Kidney (tissue), 13 donors: ENCODE measurements at regions not wholly inside any gene's neighbourhood (a gene's known extent, or its start where the extent isn't known, plus 50 kb on each side); places are given as distances from the start of the nearest gene placed in this dataset.

ENCODE experiments used
- DNase-seq, 5 donors: peaks; one replicate each; pipeline ENCODE4 v3.0.0-alpha.2; 2013 to 2020
- FAIRE-seq: peaks from 2 replicates; lab custom pipeline; 2012; peaks lifted over from hg19 to GRCh38; lab: Jason Lieb, UNC
- H3K27ac ChIP-seq, 2 donors: one replicate each; pipeline ENCODE4 v1.7.0; 2013; ENCODE audit warnings: low read depth in 2 of 2, low read length in 2 of 2, inconsistent platforms in 1 of 2
- H3K27me3 ChIP-seq: one replicate; pipeline ENCODE4 v1.7.1; 2013; ENCODE audit warnings: low read length, inconsistent platforms; ENCODE audit not compliant: control insufficient read depth, insufficient read depth
- H3K36me3 ChIP-seq, 3 donors: one replicate each; pipeline versions ENCODE4 v1.7.0 to v1.7.1; 2013; ENCODE audit warnings: low read length in 3 of 3, control low read depth in 1 of 3, inconsistent platforms in 1 of 3; ENCODE audit not compliant: insufficient read depth in 3 of 3, control insufficient read depth in 2 of 3
- H3K4me1 ChIP-seq, 3 donors: one replicate each; pipeline versions ENCODE4 v1.7.0 to v1.7.1; 2013; ENCODE audit warnings: low read length in 3 of 3, inconsistent platforms in 1 of 3, low read depth in 1 of 3; ENCODE audit not compliant: control insufficient read depth in 2 of 3, insufficient read depth in 2 of 3
- H3K4me3 ChIP-seq, 3 donors: one replicate each; pipeline versions ENCODE4 v1.7.0 to v1.8.1; 2013; ENCODE audit warnings: low read length in 3 of 3, control low read depth in 1 of 3, inconsistent platforms in 1 of 3
- H3K9ac ChIP-seq, 3 donors: one replicate each; pipeline versions ENCODE4 v1.7.0 to v1.7.1; 2013; ENCODE audit warnings: low read length in 3 of 3, control low read depth in 1 of 3, inconsistent platforms in 1 of 3
- H3K9me3 ChIP-seq, 3 donors: one replicate each; pipeline versions ENCODE4 v1.7.0 to v1.7.1; 2013; ENCODE audit warnings: low read length in 3 of 3, control low read depth in 1 of 3, inconsistent platforms in 1 of 3; ENCODE audit not compliant: control insufficient read depth in 2 of 3, insufficient read depth in 1 of 3
- CTCF ChIP-seq: IDR thresholded peaks from 3 replicates; pipeline ENCODE4 v1.5.1; 2012; ENCODE audit warnings: mild to moderate bottlenecking, moderate library complexity, borderline replicate concordance; ENCODE audit not compliant: insufficient read depth; ENCODE audit errors: extremely low read depth
- intact Hi-C: fragments of 100-400 bp; cut with DNase I; formaldehyde crosslinking; loops from one replicate; pipeline ENCODE4 v1.11.1; 2022
- donor health status: control.
- donor health status: control.
- donor health status: control.
- donor health status: control.
- donor health status: control.
- donor health status: DM: yes; HTN: yes; CAD: no.
- donor health status: Normal renal cell carcinoma (clear cell type).

- Histone ChIP-seq H3K27ac (no peak overlapping the region), H3K36me3 (no peaks in the 10 kb centered on the region), H3K4me1 (no peaks in the 10 kb centered on the region), H3K9me3 (no peaks in the 10 kb centered on the region), H3K9ac (no peak overlapping the region), H3K4me3 (no peak overlapping the region), H3K27me3 (no peaks in the 10 kb centered on the region)
- no peak for FAIRE-seq
- no peak for DNase-seq
- TF ChIP-seq CTCF = no peak
- intact Hi-C loops = no loop called here
Observed at GRCh38 chr5:167701051-167701450, 590.4 kb upstream of the WWC1 start.

GRCh38 chr5:167702014-167702413, 589.4 kb upstream of the WWC1 start:
- intact Hi-C loops = no loop called here
- Histone ChIP-seq H3K9me3 (no peaks in the 10 kb centered on the region), H3K27me3 (no peaks in the 10 kb centered on the region), H3K4me1 (no peaks in the 10 kb centered on the region), H3K36me3 (no peaks in the 10 kb centered on the region), H3K27ac (no peak overlapping the region), H3K9ac (no peak overlapping the region), H3K4me3 (no peak overlapping the region)
- no peak for FAIRE-seq
- DNase-seq = no peak
- TF ChIP-seq CTCF = no peak

GRCh38 chr5:167708449-167708848, 583.0 kb upstream of the WWC1 start:
- Histone ChIP-seq H3K9ac (no peak overlapping the region), H3K27me3 (no peaks in the 10 kb centered on the region), H3K9me3 (no peaks in the 10 kb centered on the region), H3K36me3 (no peaks in the 10 kb centered on the region), H3K4me1 (no peaks in the 10 kb centered on the region), H3K4me3 (no peak overlapping the region), H3K27ac (no peak overlapping the region)
- FAIRE-seq (no peak), DNase-seq (no peak)
- intact Hi-C loops = no loop called here
- TF ChIP-seq CTCF = no peak

GRCh38 chr5:167709625-167710024, 581.8 kb upstream of the WWC1 start:
- TF ChIP-seq CTCF = no peak
- FAIRE-seq = no peak
- H3K9me3 ChIP-seq = no peaks in the 10 kb centered on the region

More at GRCh38 chr5:167709625-167710024, 581.8 kb upstream of the WWC1 start:
- H3K4me1 ChIP-seq = no peaks in the 10 kb centered on the region
- DNase-seq = no peak
- H3K27ac ChIP-seq = no peak overlapping the region
- H3K9ac ChIP-seq = no peak overlapping the region
- H3K27me3 ChIP-seq = no peaks in the 10 kb centered on the region
- H3K4me3 ChIP-seq = no peak overlapping the region
- no peaks in the 10 kb centered on the region for H3K36me3 ChIP-seq
- intact Hi-C loops = no loop called here
